ENCODE measurements at regions not wholly inside any gene's neighbourhood (a gene's known extent, or its start where the extent isn't known, plus 50 kb on each side); places are given as distances from the start of the nearest gene placed in this dataset.
"Not testable (repeated sequence)": the region's sequence is repeated elsewhere in the genome, so short reads cannot be mapped to it uniquely, and the experiment has no call there.

- FAIRE-seq, result no peak
- DNase-seq (ENCODE audit: insufficient read length, low spot score), result no peak
- no peak for TF ChIP-seq POLR2A (IDR thresholded peaks at IDR 0.05; ENCODE audit: low read depth, low read length)
Measured at GRCh38 chr11:105392556-105392955, 217.3 kb upstream of the GRIA4 start.

DNA sequence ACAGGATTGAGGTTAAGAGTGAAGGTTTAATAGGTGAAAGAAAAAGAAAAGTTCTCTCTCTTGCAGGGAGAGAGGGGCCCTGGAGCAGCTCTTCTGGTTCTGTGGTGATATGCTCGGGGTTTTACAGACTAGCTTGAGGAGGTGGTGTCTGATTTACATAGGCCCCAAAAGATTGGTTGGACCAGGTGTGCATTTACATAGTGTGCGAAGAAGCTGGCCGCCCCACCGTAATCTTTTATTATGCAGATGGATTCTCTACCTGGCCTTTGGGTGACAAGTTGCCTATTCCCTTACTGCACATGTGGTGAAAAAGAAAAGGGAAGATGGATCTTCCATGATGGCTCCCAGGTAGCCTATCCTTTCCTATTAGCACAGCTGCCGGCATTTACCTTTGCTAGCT lies 219.9 kb upstream of the GRIA4 start:
- DNase-seq (ENCODE audit: insufficient read length, low spot score), result no peak
- FAIRE-seq, result no peak
- TF ChIP-seq POLR2A (IDR thresholded peaks at IDR 0.05; ENCODE audit: low read depth, low read length), result no peak

DNA sequence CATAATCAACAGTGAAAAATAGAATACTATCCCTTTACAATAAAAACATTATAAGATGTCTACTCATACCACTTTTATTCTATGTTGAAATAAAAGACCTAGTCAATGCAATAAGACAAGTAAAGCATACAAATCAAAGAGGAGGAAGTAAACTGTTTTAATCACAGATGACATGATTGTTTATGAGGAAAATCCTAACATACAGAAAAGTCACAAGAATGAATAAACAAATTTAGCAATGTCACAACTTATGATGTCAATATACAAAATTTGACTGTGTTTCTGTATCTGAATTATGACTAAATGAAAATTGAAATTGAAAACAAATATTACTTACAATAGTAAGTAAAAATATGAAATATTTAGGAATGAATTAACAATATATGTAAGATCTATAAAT lies 221.9 kb upstream of the GRIA4 start:
- no peak for DNase-seq (ENCODE audit: insufficient read length, low spot score)
- no peak for FAIRE-seq
- no peak for TF ChIP-seq POLR2A (IDR thresholded peaks at IDR 0.05; ENCODE audit: low read depth, low read length)

DNA sequence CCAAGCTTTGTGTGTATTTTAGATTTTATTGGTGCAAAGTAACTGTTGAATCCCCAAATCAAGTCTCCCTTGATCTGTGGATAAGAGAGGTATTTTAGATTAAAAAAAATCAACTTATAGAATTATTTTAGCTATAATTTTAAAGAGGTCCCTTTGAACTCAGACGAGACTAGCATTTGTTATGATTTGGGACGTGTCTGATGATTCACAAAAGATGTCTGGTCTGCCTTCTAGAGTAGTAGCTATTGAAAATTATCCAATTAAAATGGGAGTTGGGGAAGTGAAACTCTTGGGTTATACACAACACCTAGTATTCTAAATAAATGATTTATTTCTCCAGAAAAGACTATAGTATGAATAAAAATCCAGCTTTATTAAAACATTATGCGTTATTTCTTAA lies 227.9 kb upstream of the GRIA4 start:
- TF ChIP-seq POLR2A (IDR thresholded peaks at IDR 0.05; ENCODE audit: low read depth, low read length), result no peak
- no peak for FAIRE-seq
- DNase-seq (ENCODE audit: insufficient read length, low spot score), result no peak

GRCh38 chr11:105377870-105378269 lies 232.0 kb upstream of the GRIA4 start:
- TF ChIP-seq POLR2A (IDR thresholded peaks at IDR 0.05; ENCODE audit: low read depth, low read length), result no peak
- FAIRE-seq (no peak), DNase-seq (ENCODE audit: insufficient read length, low spot score) (no peak)

- TF ChIP-seq POLR2A (IDR thresholded peaks at IDR 0.05; ENCODE audit: low read depth, low read length), result no peak
- DNase-seq (ENCODE audit: insufficient read length, low spot score) (no peak), FAIRE-seq (no peak)
Measured at GRCh38 chr11:105372206-105372605, 232.6 kb upstream of the CARD18 start.

GRCh38 chr11:105371311-105371710 lies 231.7 kb upstream of the CARD18 start:
- FAIRE-seq (no peak), DNase-seq (ENCODE audit: insufficient read length, low spot score) (no peak)
- TF ChIP-seq POLR2A (IDR thresholded peaks at IDR 0.05; ENCODE audit: low read depth, low read length), result no peak

DNA sequence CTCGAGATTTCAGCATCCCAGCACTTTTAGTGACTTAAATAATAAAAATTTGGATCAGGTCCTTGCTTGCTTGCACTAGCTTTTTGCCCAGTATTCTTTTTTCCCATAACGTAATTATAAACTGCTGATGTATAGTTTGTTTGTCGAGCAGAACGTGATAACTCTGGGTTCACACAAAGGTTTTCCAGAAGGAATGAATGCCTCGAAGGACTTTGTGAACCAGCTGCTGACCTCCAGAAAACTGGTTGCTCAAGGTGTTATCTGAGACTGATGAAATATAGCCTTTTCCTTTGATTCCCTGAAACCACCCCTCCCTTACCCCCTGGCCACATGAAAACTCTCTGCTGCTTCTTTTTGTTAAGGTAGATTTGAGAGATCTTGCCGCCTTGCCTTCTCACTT lies 229.1 kb upstream of the CARD18 start:
- no peak for FAIRE-seq
- DNase-seq (ENCODE audit: insufficient read length, low spot score), result no peak
- TF ChIP-seq POLR2A (IDR thresholded peaks at IDR 0.05; ENCODE audit: low read depth, low read length), result no peak

- TF ChIP-seq POLR2A (IDR thresholded peaks at IDR 0.05; ENCODE audit: low read depth, low read length), result no peak
- DNase-seq (ENCODE audit: insufficient read length, low spot score) (no peak), FAIRE-seq (no peak)
Measured at GRCh38 chr11:105367129-105367528, 227.6 kb upstream of the CARD18 start.

DNA sequence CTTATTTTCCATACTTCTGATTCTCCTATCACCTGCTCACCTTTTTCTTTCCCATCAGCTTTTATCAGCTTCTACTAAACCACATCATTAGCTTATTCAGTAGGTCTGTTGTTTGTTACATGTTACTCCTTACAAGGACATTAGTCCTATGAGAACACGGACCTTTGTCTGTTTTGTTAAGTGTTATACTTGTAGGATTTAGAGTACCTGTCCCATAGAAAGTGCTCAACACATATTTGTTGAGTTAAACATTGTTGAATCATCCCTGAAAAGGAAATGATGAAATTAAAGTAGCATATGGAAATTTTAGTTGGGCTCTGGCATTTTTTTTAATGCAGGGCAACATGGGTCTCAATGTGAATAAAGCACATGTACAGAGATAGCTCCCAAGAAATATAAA lies 222.1 kb upstream of the CARD18 start:
- no peak for FAIRE-seq
- no peak for TF ChIP-seq POLR2A (IDR thresholded peaks at IDR 0.05; ENCODE audit: low read depth, low read length)
- no peak for DNase-seq (ENCODE audit: insufficient read length, low spot score)

GRCh38 chr11:105357764-105358163 lies 218.2 kb upstream of the CARD18 start:
- FAIRE-seq (no peak), DNase-seq (ENCODE audit: insufficient read length, low spot score) (no peak)
- TF ChIP-seq POLR2A (IDR thresholded peaks at IDR 0.05; ENCODE audit: low read depth, low read length), result no peak

GRCh38 chr11:105357146-105357545 lies 217.6 kb upstream of the CARD18 start:
- TF ChIP-seq POLR2A (IDR thresholded peaks at IDR 0.05; ENCODE audit: low read depth, low read length), result no peak
- DNase-seq (ENCODE audit: insufficient read length, low spot score) (no peak), FAIRE-seq (no peak)

GRCh38 chr11:105349867-105350266 lies 210.3 kb upstream of the CARD18 start:
- FAIRE-seq, result not testable (repeated sequence)

GRCh38 chr11:105344938-105345337 lies 205.4 kb upstream of the CARD18 start:
- no peak for TF ChIP-seq POLR2A (IDR thresholded peaks at IDR 0.05; ENCODE audit: low read depth, low read length)
- FAIRE-seq (no peak), DNase-seq (ENCODE audit: insufficient read length, low spot score) (no peak)

More at GRCh38 chr11:105349867-105350266, 210.3 kb upstream of the CARD18 start:
- DNase-seq (ENCODE audit: insufficient read length, low spot score), result not testable (repeated sequence)

- DNase-seq (ENCODE audit: insufficient read length, low spot score) (no peak), FAIRE-seq (no peak)
- TF ChIP-seq POLR2A (IDR thresholded peaks at IDR 0.05; ENCODE audit: low read depth, low read length), result no peak
Measured at GRCh38 chr11:105334025-105334714, 194.6 kb upstream of the CARD18 start.

DNA sequence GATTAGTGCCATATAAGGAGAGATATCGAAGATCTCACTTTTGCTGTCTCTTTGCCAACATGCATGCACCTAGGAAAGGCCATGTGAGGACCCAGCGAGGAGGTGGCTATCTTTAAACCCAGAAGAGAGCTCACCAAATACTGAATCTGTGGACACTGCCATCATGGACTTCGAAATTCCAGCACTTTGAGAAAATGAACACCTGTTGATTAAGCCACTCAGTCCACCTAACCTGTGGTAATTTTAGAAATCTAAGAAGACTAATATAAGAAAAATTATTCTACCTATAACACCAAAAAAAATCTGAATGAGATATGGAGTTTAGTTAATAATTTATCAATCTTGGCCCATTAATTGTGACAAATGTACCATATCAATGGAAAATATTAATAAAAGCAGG lies 193.6 kb upstream of the CARD18 start:
- TF ChIP-seq POLR2A (IDR thresholded peaks at IDR 0.05; ENCODE audit: low read depth, low read length), result no peak
- FAIRE-seq (no peak), DNase-seq (ENCODE audit: insufficient read length, low spot score) (no peak)

Measured in H54 (cell line).